ENCODE measurements at regions not wholly inside any gene's neighbourhood (a gene's known extent, or its start where the extent isn't known, plus 50 kb on each side); places are given as distances from the start of the nearest gene placed in this dataset.
A peak's percentile ranks its signal among the peaks of the same experiment; 100 is the strongest.
"Not testable (repeated sequence)": the region's sequence is repeated elsewhere in the genome, so short reads cannot be mapped to it uniquely, and the experiment has no call there.

DNA sequence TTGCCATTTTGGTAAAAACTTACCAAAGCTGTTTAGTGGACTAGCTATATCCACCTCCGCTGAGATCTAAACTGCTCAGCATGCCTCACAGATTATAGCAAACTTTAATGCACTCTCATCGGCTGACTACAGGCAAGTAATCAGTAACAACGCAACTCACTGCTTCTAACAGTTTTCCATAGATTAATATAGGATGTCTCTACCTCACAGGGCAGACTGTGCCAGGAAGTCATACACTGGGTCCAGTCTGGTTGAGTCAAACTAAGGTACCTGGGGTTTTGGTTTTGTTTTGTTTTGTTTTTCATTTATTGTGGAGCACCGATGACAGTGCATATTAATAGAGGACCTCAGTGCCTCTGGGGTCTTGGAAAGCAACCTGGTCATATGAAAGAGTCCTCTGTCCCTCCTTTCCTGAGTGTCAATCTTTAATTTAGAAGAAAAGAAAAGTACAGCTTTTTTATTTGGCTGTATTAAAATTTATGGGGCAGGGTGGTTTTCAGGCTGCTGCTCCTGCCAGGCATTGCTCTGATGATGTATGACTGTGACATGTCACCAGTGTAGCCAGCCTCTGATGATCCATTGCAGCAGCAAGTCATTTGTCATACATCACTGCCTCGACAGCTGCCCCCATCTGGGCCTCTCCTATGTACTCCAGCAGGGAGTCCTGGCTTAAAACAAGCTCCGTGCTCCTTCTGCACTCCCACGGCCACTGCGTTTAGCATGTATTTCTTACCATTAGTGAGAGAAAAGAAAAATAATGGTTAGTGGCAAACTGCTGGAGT, 854.1 kb downstream of the KCNJ2 start:
- in situ Hi-C loops (cut with HindIII; ENCODE audit: low pct_ligation_motif_present, low pct_unique_long_range_greater_than_20kb, low sequenced_read_pairs): no loop called here
- no peak for DNase-seq

- in situ Hi-C loops (cut with HindIII; ENCODE audit: low pct_ligation_motif_present, low pct_unique_long_range_greater_than_20kb, low sequenced_read_pairs): no loop called here
- DNase-seq: no peak
Observed at GRCh38 chr17:71024172-71024571, 854.8 kb downstream of the KCNJ2 start.

GRCh38 chr17:71024969-71025368, 855.6 kb downstream of the KCNJ2 start:
- in situ Hi-C loops (cut with HindIII; ENCODE audit: low pct_ligation_motif_present, low pct_unique_long_range_greater_than_20kb, low sequenced_read_pairs): no loop called here
- no peak for DNase-seq

- in situ Hi-C loops (cut with HindIII; ENCODE audit: low pct_ligation_motif_present, low pct_unique_long_range_greater_than_20kb, low sequenced_read_pairs): no loop called here
Observed at GRCh38 chr17:71029246-71029645, 859.9 kb downstream of the KCNJ2 start.

DNA sequence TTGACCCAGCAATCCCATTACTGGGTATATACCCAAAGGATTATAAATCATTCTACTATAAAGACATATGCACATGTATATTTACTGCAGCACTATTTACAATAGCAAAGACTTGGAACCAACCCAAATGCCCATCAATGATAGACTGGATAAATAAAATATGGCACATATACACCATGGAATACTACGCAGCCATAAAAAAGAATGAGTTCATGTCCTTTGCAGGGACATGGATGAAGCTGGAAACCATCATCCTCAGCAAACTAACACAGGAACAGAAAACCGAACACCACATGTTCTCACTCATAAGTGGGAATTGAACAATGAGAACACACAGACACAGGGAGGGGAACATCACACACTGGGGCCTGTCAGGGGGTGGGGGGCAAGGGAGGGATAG, 862.0 kb downstream of the KCNJ2 start:
- in situ Hi-C loops (cut with HindIII; ENCODE audit: low pct_ligation_motif_present, low pct_unique_long_range_greater_than_20kb, low sequenced_read_pairs): not testable (repeated sequence)

More at GRCh38 chr17:71029246-71029645, 859.9 kb downstream of the KCNJ2 start:
- DNase-seq: no peak

DNA sequence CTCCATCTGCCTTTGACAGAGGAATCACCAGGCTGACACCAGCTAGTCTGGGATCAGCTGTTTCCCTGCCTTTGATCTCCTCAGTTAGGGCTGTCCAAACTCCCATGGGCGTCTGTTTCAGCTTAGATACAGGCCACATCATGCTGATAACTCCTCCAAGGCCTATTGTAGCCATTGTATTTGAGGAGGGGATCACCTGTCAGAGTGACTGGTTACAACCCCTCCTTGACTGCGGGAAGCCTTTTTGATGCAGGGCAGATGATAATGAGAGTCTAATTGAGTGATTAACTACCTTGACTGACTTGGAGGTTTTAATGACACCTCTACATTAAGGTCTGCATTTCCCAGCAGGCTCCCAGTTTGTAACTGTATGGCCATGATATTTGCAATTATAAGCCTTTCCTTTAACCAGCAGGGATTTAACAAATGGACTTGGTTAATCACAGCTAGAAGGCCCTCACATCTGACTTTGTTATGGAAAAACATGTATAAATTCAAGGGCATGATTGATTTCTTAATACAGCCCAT, 863.5 kb downstream of the KCNJ2 start:
- in situ Hi-C loops (cut with HindIII; ENCODE audit: low pct_ligation_motif_present, low pct_unique_long_range_greater_than_20kb, low sequenced_read_pairs): no loop called here
- DNase-seq: no peak

More for the DNA sequence above, 862.0 kb downstream of the KCNJ2 start:
- not testable (repeated sequence) for DNase-seq

DNA sequence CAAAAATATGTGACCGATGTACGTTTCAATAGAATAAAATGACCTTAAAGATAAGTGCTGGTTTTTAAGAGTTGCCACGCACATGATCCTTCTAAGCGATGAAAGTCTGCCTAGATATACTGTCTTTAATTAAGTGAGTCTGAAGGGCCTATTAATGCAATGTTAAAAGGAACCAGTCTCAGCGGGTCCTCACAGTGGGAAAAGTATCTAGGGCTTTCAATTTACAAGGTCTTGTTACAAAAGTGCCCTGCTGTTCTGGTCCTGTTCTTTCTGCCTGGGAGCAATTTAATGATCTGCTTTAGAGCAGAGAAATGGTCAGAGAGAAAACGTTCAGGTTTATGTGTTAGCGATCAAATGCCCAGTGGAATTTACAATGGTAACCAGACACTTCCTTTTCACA, 864.0 kb downstream of the KCNJ2 start:
- DNase-seq: no peak
- in situ Hi-C loops (cut with HindIII; ENCODE audit: low pct_ligation_motif_present, low pct_unique_long_range_greater_than_20kb, low sequenced_read_pairs): no loop called here

GRCh38 chr17:71035226-71035625, 865.9 kb downstream of the KCNJ2 start:
- in situ Hi-C loops (cut with HindIII; ENCODE audit: low pct_ligation_motif_present, low pct_unique_long_range_greater_than_20kb, low sequenced_read_pairs): no loop called here
- DNase-seq: no peak

DNA sequence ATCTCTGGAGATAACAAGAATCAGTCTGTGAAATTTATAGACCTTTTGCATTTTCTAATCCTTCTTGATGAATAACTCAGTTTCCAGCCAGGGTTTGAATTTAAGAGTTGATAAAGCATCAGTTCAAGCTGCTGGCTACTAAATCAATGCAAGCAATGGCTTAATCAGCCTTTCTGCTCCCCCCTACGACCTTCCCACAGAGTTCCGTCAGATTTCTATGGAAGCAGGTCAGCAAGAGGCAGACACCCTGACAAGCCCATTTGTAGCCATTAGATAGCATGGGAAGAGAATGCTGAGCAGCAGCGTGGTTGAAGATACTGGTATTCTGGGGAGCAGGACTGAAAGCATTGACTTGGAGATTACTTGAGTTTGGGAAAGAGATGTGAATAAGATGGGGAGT, 868.1 kb downstream of the KCNJ2 start:
- in situ Hi-C loops (cut with HindIII; ENCODE audit: low pct_ligation_motif_present, low pct_unique_long_range_greater_than_20kb, low sequenced_read_pairs): no loop called here
- DNase-seq: no peak

DNA sequence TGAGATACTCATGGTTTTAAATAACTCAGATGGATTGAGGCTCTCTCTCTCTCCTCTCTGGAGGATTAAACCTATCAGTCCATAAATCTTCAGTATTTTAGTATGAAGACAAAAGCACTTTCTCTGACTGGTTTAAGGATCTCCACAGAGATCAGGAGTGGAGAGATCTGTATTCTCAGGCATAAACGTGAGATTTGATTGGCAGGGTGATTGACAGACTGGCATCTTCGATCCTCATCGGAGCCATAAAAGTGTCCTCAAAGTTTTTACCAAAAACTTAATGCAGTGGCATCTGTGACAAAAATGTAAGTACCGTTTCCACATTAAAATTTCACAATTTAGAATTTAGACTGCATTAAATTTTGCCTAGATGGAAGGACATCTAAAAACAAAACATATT, 870.1 kb downstream of the KCNJ2 start:
- no peak for DNase-seq
- in situ Hi-C loops (cut with HindIII; ENCODE audit: low pct_ligation_motif_present, low pct_unique_long_range_greater_than_20kb, low sequenced_read_pairs): no loop called here

DNA sequence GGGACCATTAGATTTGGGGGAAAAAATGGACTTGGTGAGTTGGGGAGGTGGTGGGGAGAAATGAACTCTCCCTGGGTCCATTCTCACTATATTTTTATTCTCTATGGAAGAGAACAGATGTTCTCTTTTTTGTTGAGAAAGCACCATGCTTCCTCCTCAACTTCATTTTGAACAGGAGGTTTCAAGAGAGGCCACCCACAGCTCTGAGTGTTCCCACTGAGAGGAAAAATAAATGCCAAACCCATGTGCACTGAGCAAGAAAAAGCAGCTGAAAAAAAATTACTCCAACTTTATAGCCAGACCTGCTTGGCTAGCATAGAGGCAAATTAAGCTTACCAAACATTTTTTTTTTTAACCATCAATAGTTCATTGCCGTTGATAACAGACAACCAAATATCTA, 883.6 kb downstream of the KCNJ2 start:
- in situ Hi-C loops (cut with HindIII; ENCODE audit: low pct_ligation_motif_present, low pct_unique_long_range_greater_than_20kb, low sequenced_read_pairs): no loop called here
- DNase-seq: no peak

DNA sequence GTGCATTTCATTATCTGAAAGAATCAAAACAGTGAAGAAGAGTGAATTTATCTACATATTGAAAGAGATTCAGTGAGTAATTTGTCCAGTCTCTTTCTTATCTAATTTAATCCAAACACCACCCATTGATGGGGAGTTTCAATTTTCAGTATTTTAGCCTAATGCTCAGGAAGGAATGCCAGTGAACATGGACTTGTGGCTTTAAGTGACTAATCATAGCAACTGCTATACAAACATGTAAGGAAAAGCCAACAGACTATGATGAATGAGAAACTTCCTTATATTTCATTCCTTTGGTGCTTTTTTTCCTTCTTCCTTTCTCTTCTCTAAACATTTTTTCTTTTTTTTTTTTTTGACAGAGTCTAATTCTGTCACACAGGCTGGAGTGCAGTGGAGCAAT, 885.8 kb downstream of the KCNJ2 start:
- DNase-seq: no peak
- in situ Hi-C loops (cut with HindIII; ENCODE audit: low pct_ligation_motif_present, low pct_unique_long_range_greater_than_20kb, low sequenced_read_pairs): no loop called here

- in situ Hi-C loops (cut with HindIII; ENCODE audit: low pct_ligation_motif_present, low pct_unique_long_range_greater_than_20kb, low sequenced_read_pairs): no loop called here
Observed at GRCh38 chr17:71057448-71057847, 888.1 kb downstream of the KCNJ2 start.

GRCh38 chr17:71057938-71058337, 888.6 kb downstream of the KCNJ2 start:
- in situ Hi-C loops (cut with HindIII; ENCODE audit: low pct_ligation_motif_present, low pct_unique_long_range_greater_than_20kb, low sequenced_read_pairs): no loop called here
- DNase-seq: no peak

More at GRCh38 chr17:71057448-71057847, 888.1 kb downstream of the KCNJ2 start:
- no peak for DNase-seq

- no peak for DNase-seq
- in situ Hi-C loops (cut with HindIII; ENCODE audit: low pct_ligation_motif_present, low pct_unique_long_range_greater_than_20kb, low sequenced_read_pairs): no loop called here
Observed at GRCh38 chr17:71063127-71063526, 893.8 kb downstream of the KCNJ2 start.

DNA sequence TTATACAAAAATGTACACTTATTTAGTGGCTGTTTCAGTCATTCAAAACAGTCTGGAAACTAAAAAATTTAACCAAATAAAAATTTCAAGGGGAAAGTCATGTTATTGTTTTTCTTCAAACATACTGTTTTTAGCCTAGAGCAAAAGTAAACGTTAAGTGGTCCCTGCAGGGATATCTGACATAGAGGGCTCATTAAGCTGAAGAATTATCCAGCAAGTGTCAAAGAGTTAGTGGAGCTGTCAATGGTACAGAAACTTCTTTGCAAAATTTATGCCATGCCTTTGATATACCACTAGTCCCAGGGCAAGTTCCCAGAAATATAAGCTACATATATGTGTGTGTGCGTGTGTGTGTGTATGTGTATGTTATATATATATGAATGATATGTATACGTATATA, 894.2 kb downstream of the KCNJ2 start:
- no peak for DNase-seq
- in situ Hi-C loops (cut with HindIII; ENCODE audit: low pct_ligation_motif_present, low pct_unique_long_range_greater_than_20kb, low sequenced_read_pairs): no loop called here

DNA sequence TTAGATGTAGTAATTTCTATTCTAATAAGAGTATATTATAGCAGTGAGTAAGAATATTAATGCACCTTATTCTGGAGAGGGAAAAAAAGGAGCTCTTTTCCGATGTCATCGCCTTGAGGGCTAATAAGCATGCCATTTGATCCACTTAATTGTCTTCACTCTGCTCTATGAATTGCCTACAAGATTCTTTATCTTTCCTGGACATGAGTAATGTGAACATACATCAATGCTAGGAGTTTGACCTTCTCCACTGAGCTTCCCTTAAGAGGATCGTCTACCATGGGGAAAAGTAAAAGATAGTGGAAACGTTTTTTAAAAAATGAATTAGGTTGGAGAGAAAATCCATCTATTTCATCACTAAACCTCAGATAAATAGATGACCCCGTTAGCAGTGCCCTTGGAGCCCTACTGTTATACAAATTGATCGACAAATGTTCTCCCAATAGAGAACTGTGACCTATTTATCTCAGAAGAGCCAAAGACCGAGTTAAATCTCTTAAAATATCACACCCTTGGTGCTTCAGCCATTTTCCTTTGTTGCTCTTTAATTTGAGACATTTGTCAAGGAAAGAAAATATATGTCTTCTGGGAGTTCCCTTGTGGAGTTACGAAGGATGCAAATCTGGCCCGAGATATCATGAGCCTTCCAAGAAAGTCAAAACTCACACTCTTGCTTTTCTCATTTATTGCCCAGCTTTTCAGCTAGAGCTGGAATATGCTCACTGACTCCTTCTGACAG, 898.5 kb downstream of the KCNJ2 start:
- DNase-seq: no peak
- in situ Hi-C loops (cut with HindIII; ENCODE audit: low pct_ligation_motif_present, low pct_unique_long_range_greater_than_20kb, low sequenced_read_pairs): no loop called here

DNA sequence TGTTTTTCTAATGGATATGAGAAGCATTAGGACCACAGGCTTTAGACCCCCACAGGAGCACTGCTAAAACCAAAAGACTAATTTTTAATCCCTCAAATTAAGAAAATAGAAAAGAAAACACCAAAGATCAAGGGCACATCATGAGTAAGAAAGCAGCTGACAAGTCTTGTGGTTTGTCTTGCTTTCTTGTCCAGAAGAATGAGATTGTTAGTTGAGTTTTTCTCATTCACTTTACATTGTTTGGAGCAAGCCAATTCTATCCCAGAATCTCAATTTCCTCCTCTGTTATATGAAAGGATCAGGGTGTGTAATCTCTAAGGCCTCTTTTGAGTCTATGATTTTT, 899.0 kb downstream of the KCNJ2 start:
- DNase-seq: no peak
- in situ Hi-C loops (cut with HindIII; ENCODE audit: low pct_ligation_motif_present, low pct_unique_long_range_greater_than_20kb, low sequenced_read_pairs): no loop called here

DNA sequence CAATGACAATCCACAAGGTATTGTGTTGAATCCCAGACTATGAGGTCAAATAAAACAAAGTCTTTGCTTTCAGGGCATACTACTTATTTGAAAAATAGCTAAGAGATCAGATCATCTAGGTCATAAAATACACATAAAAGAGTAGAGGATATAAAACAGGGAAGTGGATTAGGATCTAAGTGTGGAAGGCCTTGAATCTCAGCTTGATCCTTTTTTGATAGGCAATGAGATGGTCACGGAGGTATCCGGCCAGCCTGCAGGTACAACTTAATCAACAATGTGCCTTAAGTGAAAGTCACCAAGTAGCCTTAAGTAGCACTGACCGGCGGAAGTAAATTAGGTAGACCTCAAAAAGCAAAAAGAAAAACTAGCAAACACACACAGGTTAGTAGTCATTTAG, 901.7 kb downstream of the KCNJ2 start:
- in situ Hi-C loops (cut with HindIII; ENCODE audit: low pct_ligation_motif_present, low pct_unique_long_range_greater_than_20kb, low sequenced_read_pairs): no loop called here
- no peak for DNase-seq

DNA sequence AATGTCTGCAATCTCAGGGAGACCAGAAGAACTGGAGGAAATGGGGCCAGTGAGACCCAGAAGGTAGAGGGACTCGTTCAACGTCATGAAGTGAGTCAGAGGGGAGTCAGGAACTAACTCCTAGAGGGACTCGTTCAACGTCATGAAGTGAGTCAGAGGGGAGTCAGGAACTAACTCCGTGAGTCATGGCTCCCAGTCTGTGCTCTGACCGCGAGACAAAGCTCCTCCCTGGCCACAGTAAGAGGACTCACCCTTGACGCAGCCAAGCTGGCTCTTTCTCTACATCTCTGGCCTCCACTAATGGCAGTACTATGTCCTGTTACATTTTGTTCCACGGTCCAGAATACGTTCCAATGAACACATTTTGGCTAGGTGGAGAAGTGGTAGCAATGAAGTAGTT, 902.5 kb downstream of the KCNJ2 start:
- peak; percentile 95 for DNase-seq
- in situ Hi-C loops (cut with HindIII; ENCODE audit: low pct_ligation_motif_present, low pct_unique_long_range_greater_than_20kb, low sequenced_read_pairs): no loop called here
